Renal pelvis (tissue), 1 donor: ENCODE measurements at regions not wholly inside any gene's neighbourhood (a gene's known extent, or its start where the extent isn't known, plus 50 kb on each side); places are given as distances from the start of the nearest gene placed in this dataset.

Source experiments
- DNase-seq: peaks from one replicate; pipeline ENCODE4 v3.0.0-alpha.2; 2013

DNA sequence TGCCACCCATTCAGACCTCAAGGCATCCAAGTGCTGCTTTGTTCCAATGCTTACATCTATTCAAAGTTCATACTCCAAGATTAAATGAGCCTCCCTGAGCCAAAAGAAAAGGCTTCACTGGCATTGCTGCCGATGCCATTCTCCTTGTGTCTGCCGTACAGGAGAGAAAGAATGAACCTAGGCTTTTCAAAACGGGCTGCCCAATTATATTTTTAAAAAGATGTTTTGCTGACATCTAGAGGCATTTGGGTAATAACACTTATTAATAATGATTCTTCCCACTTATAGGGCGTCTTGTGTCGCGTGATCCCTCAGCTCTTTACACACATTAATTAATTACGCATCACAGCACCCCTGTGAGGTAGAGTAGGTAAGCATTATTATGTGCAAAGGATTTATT is 545.6 kb downstream of the PKHD1 start:
- peak; percentile 5 for DNase-seq

DNA sequence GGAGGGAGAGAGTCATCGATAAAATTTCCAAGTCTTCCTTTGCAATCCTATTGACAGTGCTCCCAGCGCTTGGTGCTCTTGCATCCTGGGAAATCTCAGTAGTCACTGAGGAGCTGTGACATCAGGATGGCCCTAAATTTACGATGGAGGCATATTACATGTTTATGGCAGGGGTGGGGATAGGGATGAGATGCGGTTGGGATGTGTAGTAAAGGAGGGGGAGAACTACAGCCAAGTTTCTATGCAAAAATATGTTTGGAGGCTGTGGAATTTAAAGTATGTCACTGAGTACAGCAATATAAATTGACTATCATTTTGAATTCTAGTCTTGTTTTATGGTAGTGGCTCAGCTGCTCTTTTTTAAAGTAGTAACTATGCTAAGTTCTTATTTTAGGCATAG is 544.9 kb downstream of the PKHD1 start:
- DNase-seq = no peak

DNA sequence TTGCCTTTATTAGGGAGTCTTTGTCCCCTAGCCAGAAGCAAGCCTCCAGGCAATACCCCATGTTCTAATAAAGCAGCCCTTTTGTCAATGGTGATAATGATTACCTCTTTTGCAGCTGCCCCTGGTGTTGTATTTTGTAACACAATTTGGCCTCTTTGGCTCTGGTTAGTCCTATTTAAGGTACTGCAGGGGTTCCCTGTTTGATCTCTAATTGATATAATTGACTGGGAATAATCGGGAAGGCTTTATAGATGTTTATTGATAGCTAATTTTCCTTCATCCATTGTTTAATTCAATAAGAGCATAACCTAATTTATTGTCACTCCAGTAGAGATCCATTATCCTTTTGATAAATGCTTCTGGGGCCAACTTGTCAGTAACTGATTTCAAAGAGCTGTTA is 537.2 kb downstream of the PKHD1 start:
- DNase-seq = no peak

DNA sequence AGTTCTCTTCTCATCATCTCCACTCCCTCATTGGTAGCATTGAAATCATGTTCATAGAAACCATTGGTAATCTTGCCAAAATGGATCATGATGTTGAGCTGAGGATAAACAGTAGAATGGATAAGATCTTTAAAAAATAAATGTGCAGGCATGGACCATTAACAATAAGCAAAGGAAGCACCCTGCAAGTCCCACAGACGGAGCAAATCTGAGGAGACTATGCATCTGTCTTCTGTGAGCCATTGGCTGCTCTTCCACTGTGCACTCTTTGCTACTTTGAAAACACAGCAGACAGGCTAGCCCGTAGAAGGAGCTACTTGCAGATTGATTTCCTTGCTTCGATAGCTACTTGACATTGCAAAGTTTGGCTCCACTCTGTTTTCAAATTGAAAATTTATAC is 535.0 kb downstream of the PKHD1 start:
- DNase-seq = no peak

DNA sequence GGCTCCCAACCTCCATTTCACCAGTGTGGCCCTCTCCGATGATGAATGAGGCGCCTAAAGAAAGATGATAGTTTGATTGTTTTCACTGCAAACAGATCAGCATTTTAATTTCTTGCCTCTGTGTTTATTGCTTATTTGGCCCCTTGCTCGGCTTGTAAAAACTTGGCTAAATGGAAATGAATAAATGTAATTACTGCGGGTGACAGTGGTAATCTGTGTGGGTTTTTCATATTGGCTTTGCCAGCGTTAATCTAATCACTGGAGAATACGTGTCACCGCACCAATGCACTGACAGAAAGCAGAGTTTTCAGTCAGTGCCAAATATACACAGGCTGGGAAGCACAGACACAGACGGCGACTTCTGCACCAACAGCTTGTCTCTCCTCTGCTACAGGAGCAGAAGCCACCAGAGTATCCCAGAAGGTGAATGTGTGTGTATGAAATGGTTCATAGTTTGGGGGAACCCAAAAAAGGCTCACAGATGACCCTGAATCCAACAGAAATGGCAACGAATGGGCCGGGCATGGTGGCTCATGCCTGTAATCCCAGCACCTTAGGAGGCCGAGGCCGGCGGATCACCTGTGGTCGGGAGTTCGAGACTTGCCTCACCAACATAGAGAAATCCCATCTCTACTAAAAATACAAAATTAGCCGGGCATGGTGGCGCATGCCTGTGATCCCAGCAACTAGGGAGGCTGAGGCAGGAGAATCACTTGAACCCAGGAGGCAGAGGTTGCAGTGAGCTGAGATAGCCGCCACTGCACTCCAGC is 534.0 kb downstream of the PKHD1 start:
- no peak for DNase-seq

DNA sequence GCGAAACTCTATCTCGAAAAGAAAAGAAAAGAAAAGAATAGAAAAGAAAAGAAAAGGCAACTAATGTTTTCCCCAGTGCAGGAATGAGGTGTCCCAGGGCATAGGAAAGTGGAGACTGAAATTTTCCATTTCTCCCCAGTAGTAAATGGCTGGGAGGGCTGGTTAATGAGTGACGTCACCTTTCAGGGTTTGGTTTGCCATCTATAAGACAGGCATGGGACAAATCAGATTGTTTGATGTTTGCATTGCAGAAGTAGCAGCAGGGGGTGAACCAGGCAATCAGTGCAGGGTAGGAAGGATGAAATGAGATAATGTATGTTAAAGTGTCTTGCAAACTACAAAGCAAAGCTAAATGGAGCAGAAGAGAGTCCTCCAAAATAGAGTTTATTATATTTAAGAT is 533.4 kb downstream of the PKHD1 start:
- no peak for DNase-seq

DNA sequence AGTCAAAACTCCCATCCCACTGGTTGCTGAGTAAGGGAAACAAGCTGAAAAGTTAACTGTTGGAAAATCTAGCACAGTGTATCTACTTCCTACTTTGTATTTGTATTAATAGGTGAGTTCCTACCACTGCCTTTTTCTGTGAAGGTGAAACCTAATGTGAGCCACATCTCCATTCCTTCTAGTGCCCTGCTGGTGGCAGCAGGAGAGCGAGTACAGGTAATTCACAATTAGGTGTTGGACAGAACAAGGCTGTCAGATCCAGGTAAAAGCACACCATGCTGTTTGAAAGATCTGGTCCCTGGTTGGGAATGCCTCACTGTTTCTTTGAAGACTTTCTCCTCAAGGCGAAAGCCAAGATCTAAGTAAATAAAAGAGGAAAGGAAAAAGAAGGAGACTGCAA is 528.4 kb downstream of the PKHD1 start:
- no peak for DNase-seq

DNA sequence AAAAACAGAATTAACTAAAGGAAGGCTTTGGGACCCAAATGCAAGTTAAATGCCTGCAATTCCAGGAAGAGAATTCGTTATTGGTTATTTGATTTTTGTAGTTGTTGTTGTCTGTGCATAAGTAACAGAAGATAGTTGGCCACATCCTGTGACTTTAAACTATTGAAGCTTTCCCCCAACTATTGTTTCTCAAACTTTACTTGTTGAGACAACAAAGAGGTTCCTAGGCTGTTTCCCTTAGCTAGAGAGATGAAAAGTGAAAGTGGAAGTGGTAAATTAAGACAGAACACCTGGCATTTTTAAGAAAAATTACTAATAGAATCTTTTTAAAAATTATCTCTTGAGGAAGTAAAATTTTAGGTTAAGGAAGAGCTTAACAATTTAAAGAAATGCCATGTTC is 525.2 kb downstream of the PKHD1 start:
- no peak for DNase-seq
